ENCODE measurements at regions not wholly inside any gene's neighbourhood (a gene's known extent, or its start where the extent isn't known, plus 50 kb on each side); places are given as distances from the start of the nearest gene placed in this dataset.

GRCh38 chr7:145511004-145511403, 605.6 kb upstream of the CNTNAP2 start:
- no peak for TF ChIP-seq CTCF (IDR thresholded peaks at IDR 0.05; ENCODE audit: control extremely low read depth, extremely low read depth, low read depth, missing control alignments)
- no peak for DNase-seq (ENCODE audit: extremely low spot score)
- CTCF ChIA-PET = no interaction called here
- POLR2A ChIA-PET = no interaction called here

DNA sequence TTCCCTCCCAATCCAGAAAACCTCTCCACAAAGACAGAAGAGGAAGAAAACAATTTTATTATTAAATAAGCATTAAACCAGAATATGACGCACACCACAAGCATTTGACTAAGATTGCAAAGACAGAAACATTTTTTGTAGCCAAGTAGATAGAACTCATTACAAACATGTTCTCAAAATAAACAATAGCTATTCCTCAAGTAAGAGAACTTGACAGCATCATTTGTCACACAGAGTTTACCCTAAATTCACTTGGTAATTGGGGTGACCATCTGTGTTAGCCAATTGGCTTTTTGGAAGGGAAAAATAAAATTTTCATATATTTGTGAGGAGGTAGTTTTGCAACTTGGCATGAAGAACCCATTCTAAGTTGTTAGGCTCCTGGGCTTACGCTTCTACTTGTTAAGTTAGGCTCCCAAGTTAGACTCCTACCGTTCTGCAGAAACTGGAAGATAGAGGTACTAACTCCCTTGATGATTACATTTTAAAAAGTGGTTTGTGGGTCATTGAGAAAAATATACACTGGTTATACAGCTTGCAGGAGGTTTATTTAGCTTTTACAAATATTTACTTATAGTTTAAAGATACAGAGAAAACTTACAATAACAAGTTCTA, 618.6 kb upstream of the CNTNAP2 start:
- POLR2A ChIA-PET = no interaction called here

DNA sequence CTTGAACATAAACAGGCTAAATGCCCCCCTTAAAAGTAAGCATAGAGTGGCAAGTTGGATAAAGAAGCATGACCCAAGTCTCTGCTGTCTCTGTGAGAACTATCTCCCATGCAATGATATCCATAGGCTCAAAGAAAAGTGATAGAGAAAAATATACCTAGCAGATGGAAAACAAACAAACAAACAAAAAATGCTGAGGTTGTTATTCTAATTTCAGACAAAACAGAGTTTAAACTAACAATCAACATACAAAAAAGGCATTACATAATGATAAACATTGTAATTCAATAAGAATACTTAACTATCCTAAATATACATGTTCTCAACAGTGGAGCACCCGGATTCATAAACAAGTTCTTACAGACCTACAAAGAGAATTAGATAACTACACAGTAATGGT, 626.2 kb upstream of the CNTNAP2 start:
- ChIA-PET CTCF (no interaction called here), POLR2A (no interaction called here)
- no peak for TF ChIP-seq CTCF (IDR thresholded peaks at IDR 0.05; ENCODE audit: control extremely low read depth, extremely low read depth, low read depth, missing control alignments)
- DNase-seq (ENCODE audit: extremely low spot score) = no peak

More for the DNA sequence above, 618.6 kb upstream of the CNTNAP2 start:
- CTCF ChIA-PET = no interaction called here
- TF ChIP-seq CTCF (IDR thresholded peaks at IDR 0.05; ENCODE audit: control extremely low read depth, extremely low read depth, low read depth, missing control alignments) = no peak
- no peak for DNase-seq (ENCODE audit: extremely low spot score)

GRCh38 chr7:145489609-145490008, 627.0 kb upstream of the CNTNAP2 start:
- CTCF ChIA-PET = no interaction called here
- POLR2A ChIA-PET = no interaction called here
- TF ChIP-seq CTCF (IDR thresholded peaks at IDR 0.05; ENCODE audit: control extremely low read depth, extremely low read depth, low read depth, missing control alignments) = no peak
- DNase-seq (ENCODE audit: extremely low spot score) = no peak

GRCh38 chr7:145488816-145489215, 627.8 kb upstream of the CNTNAP2 start:
- DNase-seq (ENCODE audit: extremely low spot score) = no peak
- CTCF ChIA-PET = no interaction called here
- POLR2A ChIA-PET = no interaction called here
- no peak for TF ChIP-seq CTCF (IDR thresholded peaks at IDR 0.05; ENCODE audit: control extremely low read depth, extremely low read depth, low read depth, missing control alignments)

GRCh38 chr7:145481985-145482384, 634.6 kb upstream of the CNTNAP2 start:
- no peak for TF ChIP-seq CTCF (IDR thresholded peaks at IDR 0.05; ENCODE audit: control extremely low read depth, extremely low read depth, low read depth, missing control alignments)
- ChIA-PET CTCF (no interaction called here), POLR2A (no interaction called here)
- no peak for DNase-seq (ENCODE audit: extremely low spot score)

GRCh38 chr7:145478541-145478940, 638.1 kb upstream of the CNTNAP2 start:
- no peak for DNase-seq (ENCODE audit: extremely low spot score)
- TF ChIP-seq CTCF (IDR thresholded peaks at IDR 0.05; ENCODE audit: control extremely low read depth, extremely low read depth, low read depth, missing control alignments) = no peak
- ChIA-PET CTCF (no interaction called here), POLR2A (no interaction called here)

All from GM10248 (cell line).